ENCODE measurements at regions not wholly inside any gene's neighbourhood (a gene's known extent, or its start where the extent isn't known, plus 50 kb on each side); places are given as distances from the start of the nearest gene placed in this dataset.

GRCh38 chr10:9015447-9015846 is 961.0 kb downstream of the GATA3 start:
- no peak overlapping the region for H3K4me3 ChIP-seq
- H3K36me3 ChIP-seq = no peaks in the 10 kb centered on the region
- peaks cover 0 to 25% (median 0%) of the 10 kb centered on the region in 4 donors for H3K4me1 ChIP-seq
- no peak for TF ChIP-seq CTCF (IDR thresholded peaks at IDR 0.05)
- intact Hi-C loops (cut with DNase I; ENCODE audit: low total_unique reads) = no loop called here
- no peak overlapping the region for H3K27ac ChIP-seq
- DNase-seq = no peak
- H3K9me3 ChIP-seq = no peaks in the 10 kb centered on the region
- H3K27me3 ChIP-seq = no peaks in the 10 kb centered on the region

- TF ChIP-seq CTCF (IDR thresholded peaks at IDR 0.05) = no peak
- intact Hi-C loops (cut with DNase I; ENCODE audit: low total_unique reads) = no loop called here
These were observed 962.4 kb downstream of the GATA3 start for GRCh38 chr10:9016930-9017329.

GRCh38 chr10:9018195-9019173 is 964.0 kb downstream of the GATA3 start:
- H3K36me3 ChIP-seq = no peaks in the 10 kb centered on the region
- intact Hi-C loops (cut with DNase I; ENCODE audit: low total_unique reads) = no loop called here
- H3K27me3 ChIP-seq = no peaks in the 10 kb centered on the region
- no peak for DNase-seq
- H3K4me1 ChIP-seq = peaks cover 0 to 7% (median 0%) of the 10 kb centered on the region in 4 donors
- TF ChIP-seq CTCF (IDR thresholded peaks at IDR 0.05) = no peak
- H3K4me3 ChIP-seq = no peak overlapping the region
- no peaks in the 10 kb centered on the region for H3K9me3 ChIP-seq
- no peak overlapping the region for H3K27ac ChIP-seq

More at GRCh38 chr10:9016930-9017329, 962.4 kb downstream of the GATA3 start:
- DNase-seq = no peak
- H3K27ac ChIP-seq = no peak overlapping the region
- H3K4me3 ChIP-seq = no peak overlapping the region
- peaks cover 0 to 17% (median 0%) of the 10 kb centered on the region in 4 donors for H3K4me1 ChIP-seq
- no peaks in the 10 kb centered on the region for H3K36me3 ChIP-seq
- H3K27me3 ChIP-seq = no peaks in the 10 kb centered on the region
- H3K9me3 ChIP-seq = no peaks in the 10 kb centered on the region

- intact Hi-C loops (cut with DNase I; ENCODE audit: low total_unique reads) = no loop called here
- no peak overlapping the region for H3K27ac ChIP-seq
- H3K9me3 ChIP-seq = no peaks in the 10 kb centered on the region
- no peak for DNase-seq
- H3K4me3 ChIP-seq = no peak overlapping the region
- TF ChIP-seq CTCF (IDR thresholded peaks at IDR 0.05) = no peak
- H3K36me3 ChIP-seq = no peaks in the 10 kb centered on the region
- H3K4me1 ChIP-seq = peaks cover 0 to 4% (median 0%) of the 10 kb centered on the region in 4 donors
- no peaks in the 10 kb centered on the region for H3K27me3 ChIP-seq
These were observed 968.7 kb downstream of the GATA3 start for GRCh38 chr10:9023206-9023605.

GRCh38 chr10:9024210-9024609 is 969.7 kb downstream of the GATA3 start:
- Histone ChIP-seq H3K4me3 (no peak overlapping the region), H3K27ac (no peak overlapping the region), H3K27me3 (no peaks in the 10 kb centered on the region), H3K9me3 (no peaks in the 10 kb centered on the region), H3K36me3 (no peaks in the 10 kb centered on the region), H3K4me1 (no peaks in the 10 kb centered on the region)
- intact Hi-C loops (cut with DNase I; ENCODE audit: low total_unique reads) = no loop called here
- TF ChIP-seq CTCF (IDR thresholded peaks at IDR 0.05) = no peak
- DNase-seq = no peak

Data from tibial artery (tissue), 4 donors.